GM12878 (cell line): ENCODE measurements at regions not wholly inside any gene's neighbourhood (a gene's known extent, or its start where the extent isn't known, plus 50 kb on each side); places are given as distances from the start of the nearest gene placed in this dataset.
A peak's percentile ranks its signal among the peaks of the same experiment; 100 is the strongest.

Experiments
- ATF7 ChIP-seq: fragments of 450-650 bp; IDR thresholded peaks from 2 replicates; pipeline ENCODE4 v1.6.1; 2016; ENCODE audit warnings: low read depth, mild to moderate bottlenecking
- BHLHE40 ChIP-seq, 2 experiments: fragments of 450-650 bp in 1 of 2; IDR thresholded peaks; 2 replicates each; pipeline ENCODE4 v1.6.1; 2011 to 2017; ENCODE audit warnings: low read depth in 2 of 2, borderline replicate concordance in 1 of 2, improper control_type of control experiment in 1 of 2, low read length in 1 of 2, mild to moderate bottlenecking in 1 of 2
- BMI1 ChIP-seq: fragments of 450-650 bp; IDR thresholded peaks from 2 replicates; pipeline ENCODE4 v1.6.1; 2016; ENCODE audit warnings: mild to moderate bottlenecking, moderate library complexity, borderline replicate concordance
- CHD2 ChIP-seq: IDR thresholded peaks from 2 replicates; pipeline ENCODE4 v1.6.1; 2011; ENCODE audit warnings: low read depth, low read length, improper control_type of control experiment, borderline replicate concordance
- CREM ChIP-seq: IDR thresholded peaks from 2 replicates; pipeline ENCODE4 v1.6.1; 2014; ENCODE audit warnings: antibody characterized with exemption, low read depth
- DPF2 ChIP-seq: fragments of 450-650 bp; IDR thresholded peaks from 2 replicates; pipeline ENCODE4 v1.6.1; 2017; ENCODE audit warnings: mild to moderate bottlenecking
- EP300 ChIP-seq, 2 experiments: fragments of 150-350 bp in 1 of 2; IDR thresholded peaks; 2 replicates each; pipeline ENCODE4 v1.6.1; 2011 to 2012; ENCODE audit warnings: low read depth in 2 of 2, low read length in 2 of 2, borderline replicate concordance in 1 of 2, improper control_type of control experiment in 1 of 2, inconsistent platforms in 1 of 2; ENCODE audit not compliant: control insufficient read depth in 1 of 2
- FOXK2 ChIP-seq: fragments of 450-650 bp; IDR thresholded peaks from 2 replicates; pipeline ENCODE4 v1.6.1; 2017; ENCODE audit warnings: mild to moderate bottlenecking, moderate library complexity
- FOXM1 ChIP-seq: IDR thresholded peaks from 2 replicates; pipeline ENCODE4 v1.6.1; 2012; ENCODE audit warnings: low read depth, mild to moderate bottlenecking, inconsistent platforms, low read length, moderate library complexity
- GATAD2B ChIP-seq: fragments of 450-650 bp; conservative IDR thresholded peaks from 2 replicates; pipeline ENCODE4 v1.6.1; 2017; ENCODE audit warnings: low read depth, mild to moderate bottlenecking, moderate library complexity
- IKZF2 ChIP-seq, 2 experiments: fragments of 450-650 bp; IDR thresholded peaks; 2 replicates each; pipeline ENCODE4 v1.6.1; 2017; ENCODE audit warnings: mild to moderate bottlenecking in 2 of 2, moderate library complexity in 2 of 2
- IRF4 ChIP-seq: IDR thresholded peaks from 2 replicates; pipeline ENCODE4 v1.6.1; 2011; ENCODE audit warnings: low read depth, low read length
- LARP7 ChIP-seq: fragments of 450-650 bp; IDR thresholded peaks from 2 replicates; pipeline ENCODE4 v1.6.1; 2017; ENCODE audit warnings: mild to moderate bottlenecking
- NFIC ChIP-seq: IDR thresholded peaks from 2 replicates; pipeline ENCODE4 v1.6.1; 2012; ENCODE audit warnings: low read depth, mild to moderate bottlenecking, inconsistent platforms, low read length, moderate library complexity
- NR2F1 ChIP-seq: fragments of 450-650 bp; conservative IDR thresholded peaks from 2 replicates; pipeline ENCODE4 v1.6.1; 2017; ENCODE audit warnings: mild to moderate bottlenecking
- PAX5 ChIP-seq: IDR thresholded peaks from 2 replicates; pipeline ENCODE4 v1.6.1; 2011; ENCODE audit warnings: low read depth, low read length, borderline replicate concordance
- PML ChIP-seq: IDR thresholded peaks from 2 replicates; pipeline ENCODE4 v1.6.1; 2012; ENCODE audit warnings: low read length, inconsistent platforms
- POU2F2 ChIP-seq: IDR thresholded peaks from 3 replicates; pipeline ENCODE4 v1.6.1; 2011; ENCODE audit warnings: low read depth, mild to moderate bottlenecking, low read length, borderline replicate concordance
- RELA ChIP-seq: fragments of 450-650 bp; IDR thresholded peaks from 2 replicates; pipeline ENCODE4 v1.8.0; 2014; ENCODE audit warnings: borderline replicate concordance; ENCODE audit not compliant: partially characterized antibody
- TAF1 ChIP-seq: IDR thresholded peaks from 2 replicates; pipeline ENCODE4 v1.6.1; 2011; ENCODE audit warnings: mild to moderate bottlenecking, low read depth, low read length, borderline replicate concordance
- TCF3 ChIP-seq: IDR thresholded peaks from 2 replicates; pipeline ENCODE4 v1.6.1; 2012; ENCODE audit warnings: low read depth, mild to moderate bottlenecking, low read length, borderline replicate concordance; ENCODE audit not compliant: insufficient read depth
- TF ChIP-seq, protein P1 (sequence below): fragments of 450-650 bp; formaldehyde crosslinking; IDR thresholded peaks from 2 replicates; pipeline ENCODE4 v1.4.0; 2020; ENCODE audit warnings: mild to moderate bottlenecking, moderate library complexity
- TF ChIP-seq, protein P2 (sequence below): IDR thresholded peaks from 2 replicates; pipeline ENCODE4 v1.6.1; 2012; ENCODE audit warnings: low read length, inconsistent platforms
- TF ChIP-seq, protein P3 (sequence below): IDR thresholded peaks from 2 replicates; pipeline ENCODE4 v1.6.1; 2011; ENCODE audit warnings: borderline replicate concordance, low read depth, mild to moderate bottlenecking, moderate library complexity, mixed read lengths, low read length; ENCODE audit not compliant: insufficient read depth; ENCODE audit errors: extremely low read length
- TF ChIP-seq, protein P4 (sequence below): fragments of 450-650 bp; IDR thresholded peaks from 2 replicates; pipeline ENCODE4 v1.6.1; 2016; ENCODE audit warnings: mild to moderate bottlenecking

DNA sequence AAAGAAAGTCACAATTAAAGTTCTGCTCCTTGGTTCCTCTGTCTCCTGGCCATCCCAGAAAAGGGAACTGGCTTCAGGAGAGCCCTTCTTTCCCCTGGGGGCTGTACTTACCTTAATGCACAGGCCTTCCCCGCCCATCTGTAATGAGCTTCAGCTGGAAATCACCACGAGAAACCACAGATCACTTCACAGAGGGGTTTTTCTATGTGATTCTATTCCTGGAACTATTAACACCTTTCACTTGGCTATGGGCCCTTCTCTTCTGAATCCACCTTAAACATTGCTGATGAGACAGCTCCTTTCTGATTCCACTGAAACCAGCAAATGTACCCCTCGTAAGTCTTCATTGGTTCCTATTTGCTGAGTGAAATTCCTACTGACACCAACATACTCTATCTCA is 80.7 kb downstream of the FOXF2 start (continued):
- TF ChIP-seq, protein P1, sequence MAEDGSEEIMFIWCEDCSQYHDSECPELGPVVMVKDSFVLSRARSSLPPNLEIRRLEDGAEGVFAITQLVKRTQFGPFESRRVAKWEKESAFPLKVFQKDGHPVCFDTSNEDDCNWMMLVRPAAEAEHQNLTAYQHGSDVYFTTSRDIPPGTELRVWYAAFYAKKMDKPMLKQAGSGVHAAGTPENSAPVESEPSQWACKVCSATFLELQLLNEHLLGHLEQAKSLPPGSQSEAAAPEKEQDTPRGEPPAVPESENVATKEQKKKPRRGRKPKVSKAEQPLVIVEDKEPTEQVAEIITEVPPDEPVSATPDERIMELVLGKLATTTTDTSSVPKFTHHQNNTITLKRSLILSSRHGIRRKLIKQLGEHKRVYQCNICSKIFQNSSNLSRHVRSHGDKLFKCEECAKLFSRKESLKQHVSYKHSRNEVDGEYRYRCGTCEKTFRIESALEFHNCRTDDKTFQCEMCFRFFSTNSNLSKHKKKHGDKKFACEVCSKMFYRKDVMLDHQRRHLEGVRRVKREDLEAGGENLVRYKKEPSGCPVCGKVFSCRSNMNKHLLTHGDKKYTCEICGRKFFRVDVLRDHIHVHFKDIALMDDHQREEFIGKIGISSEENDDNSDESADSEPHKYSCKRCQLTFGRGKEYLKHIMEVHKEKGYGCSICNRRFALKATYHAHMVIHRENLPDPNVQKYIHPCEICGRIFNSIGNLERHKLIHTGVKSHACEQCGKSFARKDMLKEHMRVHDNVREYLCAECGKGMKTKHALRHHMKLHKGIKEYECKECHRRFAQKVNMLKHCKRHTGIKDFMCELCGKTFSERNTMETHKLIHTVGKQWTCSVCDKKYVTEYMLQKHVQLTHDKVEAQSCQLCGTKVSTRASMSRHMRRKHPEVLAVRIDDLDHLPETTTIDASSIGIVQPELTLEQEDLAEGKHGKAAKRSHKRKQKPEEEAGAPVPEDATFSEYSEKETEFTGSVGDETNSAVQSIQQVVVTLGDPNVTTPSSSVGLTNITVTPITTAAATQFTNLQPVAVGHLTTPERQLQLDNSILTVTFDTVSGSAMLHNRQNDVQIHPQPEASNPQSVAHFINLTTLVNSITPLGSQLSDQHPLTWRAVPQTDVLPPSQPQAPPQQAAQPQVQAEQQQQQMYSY (CRISPR knock-in tag), result no peak
- peak; percentile 40 for TF ChIP-seq DPF2
- TF ChIP-seq, protein P2, sequence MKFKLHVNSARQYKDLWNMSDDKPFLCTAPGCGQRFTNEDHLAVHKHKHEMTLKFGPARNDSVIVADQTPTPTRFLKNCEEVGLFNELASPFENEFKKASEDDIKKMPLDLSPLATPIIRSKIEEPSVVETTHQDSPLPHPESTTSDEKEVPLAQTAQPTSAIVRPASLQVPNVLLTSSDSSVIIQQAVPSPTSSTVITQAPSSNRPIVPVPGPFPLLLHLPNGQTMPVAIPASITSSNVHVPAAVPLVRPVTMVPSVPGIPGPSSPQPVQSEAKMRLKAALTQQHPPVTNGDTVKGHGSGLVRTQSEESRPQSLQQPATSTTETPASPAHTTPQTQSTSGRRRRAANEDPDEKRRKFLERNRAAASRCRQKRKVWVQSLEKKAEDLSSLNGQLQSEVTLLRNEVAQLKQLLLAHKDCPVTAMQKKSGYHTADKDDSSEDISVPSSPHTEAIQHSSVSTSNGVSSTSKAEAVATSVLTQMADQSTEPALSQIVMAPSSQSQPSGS, result peak; percentile 86
- TF ChIP-seq IKZF2 (IDR thresholded peaks at IDR 0.05), result peak; percentile 94 to 95
- peak; percentile 34; the same call in 1 of the 2 replicates for TF ChIP-seq GATAD2B
- TF ChIP-seq, protein P3, sequence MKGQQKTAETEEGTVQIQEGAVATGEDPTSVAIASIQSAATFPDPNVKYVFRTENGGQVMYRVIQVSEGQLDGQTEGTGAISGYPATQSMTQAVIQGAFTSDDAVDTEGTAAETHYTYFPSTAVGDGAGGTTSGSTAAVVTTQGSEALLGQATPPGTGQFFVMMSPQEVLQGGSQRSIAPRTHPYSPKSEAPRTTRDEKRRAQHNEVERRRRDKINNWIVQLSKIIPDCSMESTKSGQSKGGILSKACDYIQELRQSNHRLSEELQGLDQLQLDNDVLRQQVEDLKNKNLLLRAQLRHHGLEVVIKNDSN, result no peak
- TF ChIP-seq, protein P4, sequence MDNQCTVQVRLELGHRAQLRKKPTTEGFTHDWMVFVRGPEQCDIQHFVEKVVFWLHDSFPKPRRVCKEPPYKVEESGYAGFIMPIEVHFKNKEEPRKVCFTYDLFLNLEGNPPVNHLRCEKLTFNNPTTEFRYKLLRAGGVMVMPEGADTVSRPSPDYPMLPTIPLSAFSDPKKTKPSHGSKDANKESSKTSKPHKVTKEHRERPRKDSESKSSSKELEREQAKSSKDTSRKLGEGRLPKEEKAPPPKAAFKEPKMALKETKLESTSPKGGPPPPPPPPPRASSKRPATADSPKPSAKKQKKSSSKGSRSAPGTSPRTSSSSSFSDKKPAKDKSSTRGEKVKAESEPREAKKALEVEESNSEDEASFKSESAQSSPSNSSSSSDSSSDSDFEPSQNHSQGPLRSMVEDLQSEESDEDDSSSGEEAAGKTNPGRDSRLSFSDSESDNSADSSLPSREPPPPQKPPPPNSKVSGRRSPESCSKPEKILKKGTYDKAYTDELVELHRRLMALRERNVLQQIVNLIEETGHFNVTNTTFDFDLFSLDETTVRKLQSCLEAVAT, result peak; percentile 80
- no peak for TF ChIP-seq TCF3
- TF ChIP-seq TAF1, result 0 out of 2 replicates have a peak, but pooled peaks have one; percentile 15
- TF ChIP-seq LARP7, result no peak
- TF ChIP-seq RELA, result peak; percentile 83
- no peak for TF ChIP-seq FOXK2
- peak; percentile 86 for TF ChIP-seq NFIC
- TF ChIP-seq ATF7, result peak; percentile 64
- peak; percentile 86 for TF ChIP-seq FOXM1
- peak; percentile 60; the same call in 1 of the 2 replicates for TF ChIP-seq PML
- TF ChIP-seq BMI1, result peak; percentile 43; the same call in 1 of the 2 replicates
- TF ChIP-seq PAX5, result 0 out of 2 replicates have a peak, but pooled peaks have one; percentile 38
- no peak for TF ChIP-seq CHD2
- TF ChIP-seq NR2F1, result peak; percentile 13; the same call in 1 of the 2 replicates
- TF ChIP-seq POU2F2, result peak; percentile 59; the same call in 1 of the 3 replicates
- peak; percentile 48; the same call in 1 of the 2 replicates for TF ChIP-seq IRF4
- TF ChIP-seq CREM, result peak; percentile 36; the same call in 1 of the 2 replicates
- TF ChIP-seq BHLHE40 (IDR thresholded peaks at IDR 0.05; ENCODE audit: borderline replicate concordance in 1 of 2, low read depth in 2 of 2, low read length in 1 of 2), result peak in 1 of 2 experiments; percentile 55; a peak in 1 of 4 replicates
- peak; percentile 50 to 76; a peak in 2 of 4 replicates for TF ChIP-seq EP300 (IDR thresholded peaks at IDR 0.05; ENCODE audit: borderline replicate concordance in 1 of 2, control insufficient read depth in 1 of 2, low read depth in 2 of 2, low read length in 2 of 2)
